IMR-90 (cell line): ENCODE measurements at regions not wholly inside any gene's neighbourhood (a gene's known extent, or its start where the extent isn't known, plus 50 kb on each side); places are given as distances from the start of the nearest gene placed in this dataset.

Source experiments
- ATAC-seq: fragments of 200-7000 bp; cut with Tn5 transposase; 2 replicates; pipeline ENCODE4 v1.9.1; 2020; ENCODE audit warnings: low read depth, mild to moderate bottlenecking, moderate library complexity
- BruUV-seq: library from RNA; stranded (reverse); fragments of 400-500 nt; replicated peaks from 2 replicates; lab custom pipeline; 2021; lab: Mats Ljungman, UMichigan
- CTCF ChIA-PET: fragments of 300-600 bp; formaldehyde crosslinking; extraction: SDS; loops from one replicate; lab custom pipeline; 2021; ENCODE audit warnings: antibody characterized with exemption; lab: Yijun Ruan, JAX
- POLR2A ChIA-PET: fragments of 300-600 bp; sonication (Branson Sonifier 250); formaldehyde crosslinking; loops from one replicate; lab custom pipeline; 2022; ENCODE audit warnings: antibody characterized with exemption; ENCODE audit not compliant: unreplicated experiment; lab: Charles Lee
- DNase-seq: peaks from one replicate; pipeline ENCODE4 v3.0.0; 2013
- H2AFZ ChIP-seq: replicated peaks from 2 replicates; pipeline ENCODE3; 2013; ENCODE audit warnings: low read length, mild to moderate bottlenecking; ENCODE audit not compliant: poor library complexity
- H2AK5ac ChIP-seq: 2 replicates; pipeline ENCODE4 v1.6.1; 2013; ENCODE audit warnings: low read depth, low read length, inconsistent platforms
- H2AK9ac ChIP-seq: replicated peaks from 2 replicates; pipeline ENCODE3; 2013; ENCODE audit warnings: mild to moderate bottlenecking, low read depth, low read length, moderate library complexity; ENCODE audit not compliant: poor library complexity
- H2BK120ac ChIP-seq: 2 replicates; pipeline ENCODE4 v1.6.1; 2013; ENCODE audit warnings: low read depth, low read length, inconsistent platforms
- H2BK15ac ChIP-seq: 3 replicates; pipeline ENCODE4 v1.6.1; 2013; ENCODE audit warnings: low read depth, low read length, inconsistent platforms
- H2BK20ac ChIP-seq: 2 replicates; pipeline ENCODE4 v1.6.1; 2013; ENCODE audit warnings: low read depth, mild to moderate bottlenecking, inconsistent platforms, low read length, moderate library complexity
- H2BK5ac ChIP-seq: 2 replicates; pipeline ENCODE4 v1.6.1; 2013; ENCODE audit warnings: mild to moderate bottlenecking, low read depth, low read length, inconsistent platforms; ENCODE audit not compliant: poor library complexity, severe bottlenecking
- H3K14ac ChIP-seq: replicated peaks from 2 replicates; pipeline ENCODE4 v1.6.1; 2013; ENCODE audit warnings: low read depth, low read length, inconsistent platforms
- H3K18ac ChIP-seq: 2 replicates; pipeline ENCODE4 v1.6.1; 2013; ENCODE audit warnings: low read depth, low read length, control low read depth
- H3K23ac ChIP-seq: 2 replicates; pipeline ENCODE4 v1.6.1; 2013; ENCODE audit warnings: low read depth, low read length, inconsistent platforms
- H3K27ac ChIP-seq: 2 replicates; pipeline ENCODE4 v1.5.1; 2013; ENCODE audit warnings: mild to moderate bottlenecking, control low read depth, low read length; ENCODE audit not compliant: insufficient read depth
- H3K27me3 ChIP-seq: 2 replicates; pipeline ENCODE4 v1.6.1; 2013; ENCODE audit warnings: low read length; ENCODE audit not compliant: control insufficient read depth, insufficient read depth
- H3K36me3 ChIP-seq: 2 replicates; pipeline ENCODE4 v1.6.1; 2013; ENCODE audit warnings: low read length, mixed read lengths; ENCODE audit not compliant: control insufficient read depth, insufficient read depth
- H3K4ac ChIP-seq: 2 replicates; pipeline ENCODE4 v1.6.1; 2013; ENCODE audit warnings: low read depth, low read length, inconsistent platforms
- H3K4me1 ChIP-seq: 2 replicates; pipeline ENCODE4 v1.6.1; 2013; ENCODE audit warnings: low read length, mixed read lengths; ENCODE audit not compliant: control insufficient read depth, insufficient read depth
- H3K4me2 ChIP-seq: 2 replicates; pipeline ENCODE4 v1.6.1; 2013; ENCODE audit warnings: low read depth, mild to moderate bottlenecking, control low read depth, low read length, moderate library complexity
- H3K4me3 ChIP-seq: 2 replicates; pipeline ENCODE4 v1.5.1; 2013; ENCODE audit warnings: low read depth, mild to moderate bottlenecking, control low read depth, low read length, moderate library complexity; ENCODE audit not compliant: insufficient read depth
- H3K56ac ChIP-seq: 2 replicates; pipeline ENCODE4 v1.6.1; 2013; ENCODE audit warnings: low read length, inconsistent platforms; ENCODE audit not compliant: insufficient read depth; ENCODE audit errors: extremely low read depth
- H3K79me1 ChIP-seq, 2 experiments: 2 replicates each; pipeline ENCODE4 v1.6.1; 2013; ENCODE audit warnings: low read length in 2 of 2, inconsistent platforms in 1 of 2, low read depth in 1 of 2
- H3K9ac ChIP-seq: 2 replicates; pipeline ENCODE4 v1.6.1; 2013; ENCODE audit warnings: low read depth, low read length, control low read depth
- H3K9me1 ChIP-seq: 2 replicates; pipeline ENCODE4 v1.6.1; 2013; ENCODE audit warnings: low read length, inconsistent platforms; ENCODE audit not compliant: insufficient read depth
- H3K9me3 ChIP-seq: 2 replicates; pipeline ENCODE4 v1.6.1; 2013; ENCODE audit warnings: low read length; ENCODE audit not compliant: control insufficient read depth, insufficient read depth
- H4K20me1 ChIP-seq: 2 replicates; pipeline ENCODE4 v1.6.1; 2013; ENCODE audit warnings: low read length, inconsistent platforms; ENCODE audit not compliant: insufficient read depth
- H4K5ac ChIP-seq: 2 replicates; pipeline ENCODE4 v1.6.1; 2013; ENCODE audit warnings: mild to moderate bottlenecking, low read depth, low read length, control low read depth
- H4K8ac ChIP-seq, 2 experiments: 2 replicates each; pipeline ENCODE4 v1.6.1; 2013; ENCODE audit warnings: low read depth in 2 of 2, low read length in 2 of 2, control low read depth in 1 of 2, inconsistent platforms in 1 of 2
- H4K91ac ChIP-seq: 2 replicates; pipeline ENCODE4 v1.6.1; 2013; ENCODE audit warnings: low read depth, low read length, inconsistent platforms; ENCODE audit not compliant: insufficient read depth
- BHLHE40 ChIP-seq: fragments of 150-350 bp; IDR thresholded peaks from 2 replicates; pipeline ENCODE4 v1.6.1; 2016; ENCODE audit warnings: mild to moderate bottlenecking, low read depth, low read length
- CEBPB ChIP-seq: IDR thresholded peaks from 2 replicates; pipeline ENCODE4 v1.6.1; 2012; ENCODE audit warnings: low read depth, low read length, improper control_type of control experiment
- CHD1 ChIP-seq: IDR thresholded peaks from 2 replicates; pipeline ENCODE4 v1.6.1; 2012; ENCODE audit warnings: low read depth, low read length, improper control_type of control experiment
- FOS ChIP-seq: fragments of 150-350 bp; IDR thresholded peaks from 2 replicates; pipeline ENCODE4 v1.6.1; 2016; ENCODE audit warnings: low read depth, low read length
- MAFK ChIP-seq: IDR thresholded peaks from 2 replicates; pipeline ENCODE4 v1.6.1; 2012; ENCODE audit warnings: low read depth, low read length, improper control_type of control experiment
- MAZ ChIP-seq: IDR thresholded peaks from 2 replicates; pipeline ENCODE4 v1.6.1; 2012; ENCODE audit warnings: low read depth, mild to moderate bottlenecking, low read length, improper control_type of control experiment, moderate library complexity, borderline replicate concordance
- MXI1 ChIP-seq: IDR thresholded peaks from 2 replicates; pipeline ENCODE4 v1.6.1; 2012; ENCODE audit warnings: low read depth, mild to moderate bottlenecking, low read length, moderate library complexity, borderline replicate concordance
- NFE2L2 ChIP-seq: fragments of 150-350 bp; IDR thresholded peaks from 2 replicates; pipeline ENCODE4 v1.6.1; 2016; ENCODE audit warnings: low read depth, mild to moderate bottlenecking, low read length
- POLR2A ChIP-seq: IDR thresholded peaks from 2 replicates; pipeline ENCODE4 v1.6.1; 2012; ENCODE audit warnings: mild to moderate bottlenecking, low read depth, low read length
- RAD21 ChIP-seq: IDR thresholded peaks from 2 replicates; pipeline ENCODE4 v1.6.1; 2012; ENCODE audit warnings: low read length, improper control_type of control experiment
- RCOR1 ChIP-seq: IDR thresholded peaks from 2 replicates; pipeline ENCODE4 v1.6.1; 2012; ENCODE audit warnings: mild to moderate bottlenecking, low read length, improper control_type of control experiment; ENCODE audit not compliant: insufficient replicate concordance
- SMC3 ChIP-seq: fragments of 150-350 bp; IDR thresholded peaks from 2 replicates; pipeline ENCODE4 v1.6.1; 2016; ENCODE audit warnings: low read depth, mild to moderate bottlenecking, antibody characterized with exemption, low read length, moderate library complexity
- WGBS, 2 experiments: methylation state at CpG; one replicate each; pipeline versions ENCODE4 v1.1.5 to v1.1.7; 2013; ENCODE audit warnings: missing lambda C conversion rate in 2 of 2; ENCODE audit not compliant: insufficient read length in 1 of 2; ENCODE audit errors: extremely low coverage in 2 of 2; 5-methylcytosine and 5-hydroxymethylcytosine counted together
- dilution Hi-C: fragments of 300-500 bp; cut with HindIII; formaldehyde crosslinking; loops from one replicate; pipeline ENCODE4 v1.14.3; 2018; ENCODE audit warnings: low sequenced_read_pairs; ENCODE audit not compliant: unreplicated experiment
- in situ Hi-C: fragments of 300-500 bp; cut with MboI; formaldehyde crosslinking; loops from 3 replicates; pipeline ENCODE4 v1.14.3; 2019; ENCODE audit warnings: low sequenced_read_pairs, inconsistent platforms, mixed read lengths
- intact Hi-C: fragments of 100-400 bp; cut with micrococcal nuclease; formaldehyde crosslinking; loops from 2 replicates; pipeline ENCODE4 v1.10.0; 2022
- TF ChIP-seq, protein P1 (sequence below): fragments of 150-350 bp; IDR thresholded peaks from 2 replicates; pipeline ENCODE4 v1.6.1; 2017; ENCODE audit warnings: mild to moderate bottlenecking, antibody characterized with exemption, low read length, low read depth
- TF ChIP-seq, protein P2 (sequence below): fragments of 150-350 bp; IDR thresholded peaks from 2 replicates; pipeline ENCODE4 v1.6.1; 2016; ENCODE audit warnings: low read depth, mild to moderate bottlenecking, low read length, moderate library complexity, borderline replicate concordance

DNA sequence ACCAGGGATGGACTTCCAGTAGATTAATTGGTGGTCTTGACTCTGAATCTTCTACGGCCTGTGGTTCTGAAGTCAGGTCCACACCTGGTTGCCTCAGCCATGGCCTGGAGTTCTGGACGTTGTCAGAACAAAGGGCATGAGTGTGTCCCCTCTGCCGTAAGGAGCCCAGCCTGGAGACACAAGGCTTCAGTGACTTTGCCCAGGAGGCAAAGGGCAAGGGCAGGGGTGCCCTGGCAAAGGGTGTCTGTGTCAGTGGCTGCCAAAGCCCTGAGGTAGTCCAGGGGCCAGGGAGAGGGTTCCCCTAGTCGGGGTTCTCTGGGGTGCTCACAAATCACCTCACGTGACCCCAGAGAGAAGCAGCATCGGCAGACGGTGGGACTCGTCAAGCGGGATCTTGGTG is 273.2 kb upstream of the ZNF32 start:
- BruUV-seq, result no TSS peak
- TF ChIP-seq FOS (no peak), CHD1 (no peak), MAFK (no peak), MXI1 (no peak), BHLHE40 (no peak), POLR2A (no peak), CEBPB (no peak), RCOR1 (no peak), SMC3 (no peak), RAD21 (no peak), MAZ (no peak), NFE2L2 (no peak)
- TF ChIP-seq, protein P1, sequence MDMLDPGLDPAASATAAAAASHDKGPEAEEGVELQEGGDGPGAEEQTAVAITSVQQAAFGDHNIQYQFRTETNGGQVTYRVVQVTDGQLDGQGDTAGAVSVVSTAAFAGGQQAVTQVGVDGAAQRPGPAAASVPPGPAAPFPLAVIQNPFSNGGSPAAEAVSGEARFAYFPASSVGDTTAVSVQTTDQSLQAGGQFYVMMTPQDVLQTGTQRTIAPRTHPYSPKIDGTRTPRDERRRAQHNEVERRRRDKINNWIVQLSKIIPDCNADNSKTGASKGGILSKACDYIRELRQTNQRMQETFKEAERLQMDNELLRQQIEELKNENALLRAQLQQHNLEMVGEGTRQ, result no peak
- TF ChIP-seq, protein P2, sequence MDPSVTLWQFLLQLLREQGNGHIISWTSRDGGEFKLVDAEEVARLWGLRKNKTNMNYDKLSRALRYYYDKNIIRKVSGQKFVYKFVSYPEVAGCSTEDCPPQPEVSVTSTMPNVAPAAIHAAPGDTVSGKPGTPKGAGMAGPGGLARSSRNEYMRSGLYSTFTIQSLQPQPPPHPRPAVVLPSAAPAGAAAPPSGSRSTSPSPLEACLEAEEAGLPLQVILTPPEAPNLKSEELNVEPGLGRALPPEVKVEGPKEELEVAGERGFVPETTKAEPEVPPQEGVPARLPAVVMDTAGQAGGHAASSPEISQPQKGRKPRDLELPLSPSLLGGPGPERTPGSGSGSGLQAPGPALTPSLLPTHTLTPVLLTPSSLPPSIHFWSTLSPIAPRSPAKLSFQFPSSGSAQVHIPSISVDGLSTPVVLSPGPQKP, result no peak
- ChIA-PET POLR2A (no interaction called here), CTCF (no interaction called here)
- Histone ChIP-seq H3K4me2 (no peak overlapping the region), H3K27me3 (no peaks in the 10 kb centered on the region), H4K20me1 (no peaks in the 10 kb centered on the region), H3K36me3 (no peaks in the 10 kb centered on the region), H3K9ac (no peak overlapping the region), H2BK15ac (0 out of 3 replicates have a peak overlapping the region, but pooled peaks have one; percentile 59), H3K18ac (no peak overlapping the region), H3K9me3 (no peaks in the 10 kb centered on the region; the same call in 1 of the 2 replicates), H2AFZ (peak overlapping the region; percentile 52), H4K5ac (no peak overlapping the region), H2BK20ac (no peak overlapping the region), H3K14ac (peak overlapping the region; percentile 59; the same call in 1 of the 2 replicates), H3K23ac (no peak overlapping the region), H4K91ac (peak overlapping the region; percentile 47), H4K8ac (no peak overlapping the region), H2AK5ac (peak overlapping the region; percentile 29; the same call in 1 of the 2 replicates), H2BK5ac (no peak overlapping the region), H2BK120ac (no peak overlapping the region), H3K56ac (no peak overlapping the region), H3K27ac (no peak overlapping the region), H3K79me1 (no peaks in the 10 kb centered on the region), H3K4me3 (no peak overlapping the region), H3K4ac (peak overlapping the region; percentile 12; the same call in 1 of the 2 replicates), H3K4me1 (no peaks in the 10 kb centered on the region), H3K9me1 (no peaks in the 10 kb centered on the region), H2AK9ac (peak overlapping the region; percentile 15)
- 100% methylated on average over 2 of the region's 9 CpGs; no CpG with 5 or more reads in 1 of the 2 experiments for WGBS, 2 experiments
- no peak for ATAC-seq
- no peak for DNase-seq
- dilution Hi-C loops, result no loop called here
- in situ Hi-C loops, result no loop called here
- intact Hi-C loops, result no loop called here
